G401 (cell line): ENCODE measurements at regions not wholly inside any gene's neighbourhood (a gene's known extent, or its start where the extent isn't known, plus 50 kb on each side); places are given as distances from the start of the nearest gene placed in this dataset.
A peak's percentile ranks its signal among the peaks of the same experiment; 100 is the strongest.
"Not testable (repeated sequence)": the region's sequence is repeated elsewhere in the genome, so short reads cannot be mapped to it uniquely, and the experiment has no call there.

Experiments used
- DNase-seq: peaks from one replicate; pipeline ENCODE4 v3.0.0-alpha.2; 2015; ENCODE audit warnings: low spot score
- in situ Hi-C: cut with HindIII; loops from 2 replicates; pipeline ENCODE4 v1.10.0; 2016; ENCODE audit warnings: low sequenced_read_pairs, mixed read lengths

GRCh38 chr3:109877616-109878015, 540.3 kb upstream of the DPPA4 start:
- in situ Hi-C loops, DNase-seq: not testable (repeated sequence)

- in situ Hi-C loops: no loop called here
- no peak for DNase-seq
Observed at GRCh38 chr3:109882144-109882543, 544.8 kb upstream of the DPPA4 start.

- in situ Hi-C loops: no loop called here
- DNase-seq: no peak
Observed at GRCh38 chr3:109887293-109887692, 549.9 kb upstream of the DPPA4 start.

- no peak for DNase-seq
- in situ Hi-C loops: no loop called here
Observed at GRCh38 chr3:109888026-109888425, 550.7 kb upstream of the DPPA4 start.

GRCh38 chr3:109897734-109898133, 560.4 kb upstream of the DPPA4 start:
- no peak for DNase-seq
- in situ Hi-C loops: no loop called here

- in situ Hi-C loops: no loop called here
- no peak for DNase-seq
Observed at GRCh38 chr3:109899925-109900324, 562.6 kb upstream of the DPPA4 start.

GRCh38 chr3:109900783-109901182, 563.4 kb upstream of the DPPA4 start:
- in situ Hi-C loops: no loop called here
- no peak for DNase-seq

GRCh38 chr3:109902549-109902948, 565.2 kb upstream of the DPPA4 start:
- DNase-seq: no peak
- in situ Hi-C loops: no loop called here

GRCh38 chr3:109903100-109903499, 565.8 kb upstream of the DPPA4 start:
- in situ Hi-C loops: no loop called here
- DNase-seq: no peak

GRCh38 chr3:109910772-109911171, 573.4 kb upstream of the DPPA4 start:
- in situ Hi-C loops: no loop called here
- DNase-seq: no peak

GRCh38 chr3:109918740-109919139, 581.4 kb upstream of the DPPA4 start:
- DNase-seq: no peak
- in situ Hi-C loops: no loop called here

- in situ Hi-C loops: no loop called here
Observed at GRCh38 chr3:109920749-109921148, 583.4 kb upstream of the DPPA4 start.

GRCh38 chr3:109921509-109921908, 584.2 kb upstream of the DPPA4 start:
- in situ Hi-C loops: no loop called here
- no peak for DNase-seq

More at GRCh38 chr3:109920749-109921148, 583.4 kb upstream of the DPPA4 start:
- DNase-seq: no peak

- in situ Hi-C loops: no loop called here
- DNase-seq: no peak
Observed at GRCh38 chr3:109922856-109923255, 585.5 kb upstream of the DPPA4 start.

- DNase-seq: peak; percentile 7
- in situ Hi-C loops: no loop called here
Observed at GRCh38 chr3:109923431-109923830, 586.1 kb upstream of the DPPA4 start.

GRCh38 chr3:109924196-109924595, 586.9 kb upstream of the DPPA4 start:
- DNase-seq: no peak
- in situ Hi-C loops: no loop called here

GRCh38 chr3:109926376-109926775, 589.0 kb upstream of the DPPA4 start:
- in situ Hi-C loops: no loop called here
- DNase-seq: no peak

GRCh38 chr3:109927161-109927560, 589.8 kb upstream of the DPPA4 start:
- no peak for DNase-seq
- in situ Hi-C loops: no loop called here

GRCh38 chr3:109927726-109928125, 590.4 kb upstream of the DPPA4 start:
- in situ Hi-C loops: no loop called here
- DNase-seq: no peak

- in situ Hi-C loops: no loop called here
- DNase-seq: no peak
Observed at GRCh38 chr3:109930582-109930981, 593.2 kb upstream of the DPPA4 start.

- in situ Hi-C loops: no loop called here
- DNase-seq: no peak
Observed at GRCh38 chr3:109933576-109933975, 596.2 kb upstream of the DPPA4 start.

GRCh38 chr3:109939817-109940216, 602.5 kb upstream of the DPPA4 start:
- DNase-seq: no peak
- in situ Hi-C loops: no loop called here
